Naive thymus-derived CD4-positive, alpha-beta T cell (primary cell): ENCODE measurements at regions not wholly inside any gene's neighbourhood (a gene's known extent, or its start where the extent isn't known, plus 50 kb on each side); places are given as distances from the start of the nearest gene placed in this dataset.
"Not testable (repeated sequence)": the region's sequence is repeated elsewhere in the genome, so short reads cannot be mapped to it uniquely, and the experiment has no call there.

Experiments used
- ATAC-seq: fragments of 150-1000 bp; cut with Tn5 transposase; 2 replicates; pipeline ENCODE4 v1.10.0; 2021; ENCODE audit warnings: mild to moderate bottlenecking, moderate library complexity
- CTCF ChIA-PET: fragments of 350-600 bp; sonication (Branson Sonifier 250); formaldehyde crosslinking; loops from one replicate; lab custom pipeline; 2021; ENCODE audit warnings: antibody characterized with exemption; lab: Charles Lee
- POLR2A ChIA-PET: fragments of 350-600 bp; sonication (Branson Sonifier 250); formaldehyde crosslinking; loops from one replicate; lab custom pipeline; 2021; ENCODE audit warnings: antibody characterized with exemption, inconsistent platforms; lab: Charles Lee
- DNase-seq, 9 donors: peaks; one replicate each; pipeline versions ENCODE4 v3.0.0 to v3.0.0-alpha.2; 2020 to 2022; ENCODE audit warnings: mixed read lengths in 1 of 9
- H3K27ac ChIP-seq: one replicate; pipeline ENCODE4 v1.7.0; 2013; ENCODE audit warnings: mild to moderate bottlenecking, low read depth, low read length, moderate library complexity
- H3K27me3 ChIP-seq, 2 donors: one replicate each; pipeline ENCODE4 v1.7.0; 2013; ENCODE audit warnings: low read length in 2 of 2, mild to moderate bottlenecking in 2 of 2, moderate library complexity in 2 of 2; ENCODE audit not compliant: control insufficient read depth in 2 of 2, insufficient read depth in 2 of 2
- H3K36me3 ChIP-seq, 3 experiments: 1 replicate in 2 of 3; 2 replicates in 1 of 3; pipeline ENCODE4 v1.7.0; 2013; ENCODE audit warnings: low read length in 3 of 3, mild to moderate bottlenecking in 3 of 3, moderate library complexity in 1 of 3; ENCODE audit not compliant: insufficient read depth in 3 of 3, control insufficient read depth in 2 of 3
- H3K4me1 ChIP-seq, 2 donors: one replicate each; pipeline ENCODE4 v1.7.0; 2013; ENCODE audit warnings: low read length in 2 of 2, mild to moderate bottlenecking in 2 of 2, moderate library complexity in 1 of 2; ENCODE audit not compliant: control insufficient read depth in 2 of 2, insufficient read depth in 2 of 2
- H3K4me3 ChIP-seq: 2 replicates; pipeline ENCODE4 v1.7.0; 2013; ENCODE audit warnings: mild to moderate bottlenecking, low read length
- H3K9me3 ChIP-seq, 3 experiments: 1 replicate in 2 of 3; 2 replicates in 1 of 3; pipeline ENCODE4 v1.7.0; 2013; ENCODE audit warnings: low read length in 3 of 3; ENCODE audit not compliant: control insufficient read depth in 2 of 3
- H3K27ac Mint-ChIP-seq, 9 donors: one replicate each; pipeline ENCODE4 v1.8.0; 2020 to 2022; ENCODE audit warnings: mixed read lengths in 9 of 9, mild to moderate bottlenecking in 8 of 9, moderate library complexity in 5 of 9, inconsistent platforms in 2 of 9
- H3K27me3 Mint-ChIP-seq, 5 donors: one replicate each; pipeline ENCODE4 v1.8.0; 2021 to 2022; ENCODE audit warnings: mixed read lengths in 5 of 5, mild to moderate bottlenecking in 1 of 5
- H3K36me3 Mint-ChIP-seq, 5 donors: one replicate each; pipeline ENCODE4 v1.8.0; 2020 to 2022; ENCODE audit warnings: mixed read lengths in 5 of 5, mild to moderate bottlenecking in 3 of 5, inconsistent platforms in 1 of 5
- H3K4me1 Mint-ChIP-seq, 7 donors: one replicate each; pipeline ENCODE4 v1.8.0; 2020 to 2022; ENCODE audit warnings: mixed read lengths in 7 of 7, mild to moderate bottlenecking in 3 of 7, inconsistent platforms in 1 of 7
- H3K4me3 Mint-ChIP-seq, 10 donors: one replicate each; pipeline ENCODE4 v1.8.0; 2020 to 2022; ENCODE audit warnings: mild to moderate bottlenecking in 10 of 10, mixed read lengths in 10 of 10, moderate library complexity in 6 of 10, inconsistent platforms in 2 of 10
- H3K9me3 Mint-ChIP-seq, 11 donors: one replicate each; pipeline ENCODE4 v1.8.0; 2020 to 2022; ENCODE audit warnings: mixed read lengths in 11 of 11, mild to moderate bottlenecking in 4 of 11, inconsistent platforms in 1 of 11, moderate library complexity in 1 of 11
- intact Hi-C, 2 donors: fragments of 100-400 bp; cut with micrococcal nuclease; formaldehyde crosslinking; loops; one replicate each; pipeline ENCODE4 v1.15.1; 2023

- ChIA-PET CTCF (no interaction called here), POLR2A (no interaction called here)
- H3K27ac ChIP-seq, result no peak overlapping the region
- no peaks in the 10 kb centered on the region for H3K27me3 ChIP-seq
- Mint-ChIP-seq H3K9me3 (no peaks in the 10 kb centered on the region), H3K4me1 (no peaks in the 10 kb centered on the region), H3K4me3 (no peak overlapping the region), H3K27me3 (peaks cover 6 to 17% (median 10%) of the 10 kb centered on the region in 5 donors), H3K27ac (no peak overlapping the region), H3K36me3 (no peaks in the 10 kb centered on the region)
- DNase-seq, result no peak
- H3K36me3 ChIP-seq, result no peaks in the 10 kb centered on the region
- H3K4me1 ChIP-seq, result no peaks in the 10 kb centered on the region
- H3K9me3 ChIP-seq, result no peaks in the 10 kb centered on the region
- intact Hi-C loops, result no loop called here
- no peak for ATAC-seq
- no peak overlapping the region for H3K4me3 ChIP-seq
Measured at GRCh38 chr10:117768333-117769042, 225.9 kb downstream of the EMX2 start.

DNA sequence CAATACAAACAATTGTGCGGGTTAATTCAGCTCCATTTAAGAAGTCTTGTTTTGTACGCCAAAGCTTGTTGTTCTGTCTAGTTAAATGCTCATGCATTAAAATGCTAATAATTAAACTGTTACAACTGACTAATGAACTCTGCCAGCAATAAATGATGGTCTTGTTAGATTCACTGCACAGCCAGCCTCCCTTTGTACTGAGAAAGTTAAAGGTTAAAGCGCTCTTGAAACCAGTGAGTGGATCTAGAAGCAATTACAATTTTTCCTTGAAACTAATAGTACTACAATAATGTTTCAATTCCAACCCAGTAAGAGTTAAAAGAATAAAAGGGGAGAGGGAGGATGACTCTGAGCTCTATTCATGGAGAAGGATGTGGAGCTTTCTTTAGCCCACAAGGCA, 233.0 kb downstream of the EMX2 start:
- intact Hi-C loops, result no loop called here
- Histone ChIP-seq H3K4me1 (no peaks in the 10 kb centered on the region), H3K27ac (no peak overlapping the region), H3K27me3 (no peaks in the 10 kb centered on the region), H3K36me3 (no peaks in the 10 kb centered on the region), H3K9me3 (no peaks in the 10 kb centered on the region), H3K4me3 (no peak overlapping the region)
- H3K36me3 Mint-ChIP-seq, result no peaks in the 10 kb centered on the region
- no peak overlapping the region for H3K27ac Mint-ChIP-seq
- CTCF ChIA-PET, result no interaction called here
- peaks cover 4 to 19% (median 10%) of the 10 kb centered on the region in 5 donors for H3K27me3 Mint-ChIP-seq
- H3K9me3 Mint-ChIP-seq, result peaks cover 0 to 7% (median 0%) of the 10 kb centered on the region in 11 donors
- no peaks in the 10 kb centered on the region for H3K4me1 Mint-ChIP-seq
- DNase-seq (no peak), ATAC-seq (no peak)
- POLR2A ChIA-PET, result no interaction called here
- no peak overlapping the region for H3K4me3 Mint-ChIP-seq

DNA sequence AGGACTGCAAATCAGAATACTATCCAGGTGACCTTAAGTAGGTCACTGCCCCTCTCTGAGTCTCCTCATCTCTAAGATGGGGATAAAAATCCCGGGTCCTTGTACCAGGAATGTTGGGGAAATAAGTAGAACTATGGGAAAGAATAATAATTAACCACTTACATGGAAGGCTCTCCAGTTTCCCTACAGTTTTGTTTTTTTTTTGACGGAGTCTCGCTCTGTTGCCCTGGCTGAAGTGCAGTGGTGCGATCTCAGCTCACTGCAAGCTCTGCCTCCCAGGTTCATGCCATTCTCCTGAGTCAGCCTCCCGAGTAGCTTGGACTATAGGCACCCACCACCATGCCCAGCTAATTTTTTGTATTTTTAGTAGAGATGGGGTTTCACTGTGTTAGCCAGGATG, 234.7 kb downstream of the EMX2 start:
- H3K4me1 ChIP-seq, H3K27ac Mint-ChIP-seq, POLR2A ChIA-PET, DNase-seq, intact Hi-C loops, H3K27ac ChIP-seq, ATAC-seq, H3K36me3 ChIP-seq, H3K4me3 Mint-ChIP-seq, H3K36me3 Mint-ChIP-seq, H3K9me3 Mint-ChIP-seq, H3K9me3 ChIP-seq, CTCF ChIA-PET, H3K4me3 ChIP-seq, H3K27me3 ChIP-seq, H3K4me1 Mint-ChIP-seq: not testable (repeated sequence)
- peaks cover 0 to 26% (median 9%) of the 10 kb centered on the region in 5 donors for H3K27me3 Mint-ChIP-seq

- peaks cover 0 to 8% (median 0%) of the 10 kb centered on the region in 11 donors for H3K9me3 Mint-ChIP-seq
- Histone ChIP-seq H3K27me3 (no peaks in the 10 kb centered on the region), H3K4me1 (no peaks in the 10 kb centered on the region), H3K27ac (no peak overlapping the region), H3K36me3 (no peaks in the 10 kb centered on the region), H3K4me3 (no peak overlapping the region), H3K9me3 (no peaks in the 10 kb centered on the region)
- H3K36me3 Mint-ChIP-seq, result no peaks in the 10 kb centered on the region
- CTCF ChIA-PET, result interaction anchor here (0.6 kb wide), 1 partner anchor 558 kb away, joined by 3 read pairs; no protein-coding TSS in a partner anchor
- DNase-seq (no peak), ATAC-seq (no peak)
- POLR2A ChIA-PET, result no interaction called here
- no peak overlapping the region for H3K27ac Mint-ChIP-seq
- H3K27me3 Mint-ChIP-seq, result peaks cover 0 to 26% (median 10%) of the 10 kb centered on the region in 5 donors
- no peak overlapping the region for H3K4me3 Mint-ChIP-seq
- intact Hi-C loops, result no loop called here
- H3K4me1 Mint-ChIP-seq, result peaks cover 0 to 3% (median 0%) of the 10 kb centered on the region in 7 donors
Measured at GRCh38 chr10:117778241-117778640, 235.7 kb downstream of the EMX2 start.

GRCh38 chr10:117780411-117780810, 237.9 kb downstream of the EMX2 start:
- POLR2A ChIA-PET, result no interaction called here
- Histone ChIP-seq H3K9me3 (no peaks in the 10 kb centered on the region), H3K27ac (no peak overlapping the region), H3K4me1 (no peaks in the 10 kb centered on the region), H3K4me3 (no peak overlapping the region), H3K27me3 (no peaks in the 10 kb centered on the region), H3K36me3 (no peaks in the 10 kb centered on the region)
- DNase-seq, result no peak
- intact Hi-C loops, result no loop called here
- no peak for ATAC-seq
- peaks cover 0 to 19% (median 5%) of the 10 kb centered on the region in 5 donors for H3K27me3 Mint-ChIP-seq
- H3K27ac Mint-ChIP-seq, result no peak overlapping the region
- H3K4me1 Mint-ChIP-seq, result peaks cover 0 to 3% (median 0%) of the 10 kb centered on the region in 7 donors
- CTCF ChIA-PET, result no interaction called here
- no peak overlapping the region for H3K4me3 Mint-ChIP-seq
- peaks cover 0 to 8% (median 0%) of the 10 kb centered on the region in 11 donors for H3K9me3 Mint-ChIP-seq
- H3K36me3 Mint-ChIP-seq, result no peaks in the 10 kb centered on the region

- Mint-ChIP-seq H3K27me3 (peaks cover 0 to 19% (median 5%) of the 10 kb centered on the region in 5 donors), H3K36me3 (no peaks in the 10 kb centered on the region), H3K27ac (no peak overlapping the region), H3K4me3 (no peak overlapping the region), H3K9me3 (peaks cover 0 to 8% (median 0%) of the 10 kb centered on the region in 11 donors), H3K4me1 (peaks cover 0 to 3% (median 0%) of the 10 kb centered on the region in 7 donors)
- CTCF ChIA-PET, result no interaction called here
- no peaks in the 10 kb centered on the region for H3K27me3 ChIP-seq
- no peak for ATAC-seq
- intact Hi-C loops, result no loop called here
- H3K27ac ChIP-seq, result no peak overlapping the region
- no peak for DNase-seq
- no peaks in the 10 kb centered on the region for H3K36me3 ChIP-seq
- H3K4me1 ChIP-seq, result no peaks in the 10 kb centered on the region
- POLR2A ChIA-PET, result no interaction called here
- no peaks in the 10 kb centered on the region for H3K9me3 ChIP-seq
- H3K4me3 ChIP-seq, result no peak overlapping the region
Measured at GRCh38 chr10:117781216-117781831, 238.8 kb downstream of the EMX2 start.

DNA sequence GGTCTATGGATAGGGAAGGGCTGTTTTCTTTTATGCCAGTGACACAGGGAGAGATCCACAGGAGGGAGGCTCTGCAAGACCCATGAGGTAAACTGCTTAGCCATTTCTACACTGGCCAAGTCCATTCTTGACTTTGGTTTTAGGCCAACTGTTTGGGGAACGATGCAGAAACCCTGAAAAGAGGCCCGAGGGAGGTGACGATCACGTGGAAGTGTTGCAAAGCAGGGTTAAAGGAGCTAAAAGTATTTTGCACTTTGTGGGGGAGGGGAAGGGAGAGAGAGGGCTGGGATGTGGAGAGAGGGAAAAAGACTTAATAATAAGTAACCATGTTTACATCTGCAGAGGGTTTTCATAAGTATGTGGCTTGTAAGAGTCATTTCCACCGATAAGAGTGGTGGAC, 239.7 kb downstream of the EMX2 start:
- H3K4me3 ChIP-seq, result no peak overlapping the region
- H3K27me3 ChIP-seq, result no peaks in the 10 kb centered on the region
- DNase-seq (no peak), ATAC-seq (no peak)
- Mint-ChIP-seq H3K9me3 (peaks cover 0 to 8% (median 0%) of the 10 kb centered on the region in 11 donors), H3K27ac (no peak overlapping the region), H3K36me3 (no peaks in the 10 kb centered on the region), H3K4me3 (no peak overlapping the region), H3K27me3 (peaks cover 0 to 28% (median 5%) of the 10 kb centered on the region in 5 donors), H3K4me1 (peaks cover 0 to 3% (median 0%) of the 10 kb centered on the region in 7 donors)
- H3K36me3 ChIP-seq, result no peaks in the 10 kb centered on the region
- no peak overlapping the region for H3K27ac ChIP-seq
- ChIA-PET POLR2A (no interaction called here), CTCF (no interaction called here)
- H3K9me3 ChIP-seq, result no peaks in the 10 kb centered on the region
- no peaks in the 10 kb centered on the region for H3K4me1 ChIP-seq
- intact Hi-C loops, result no loop called here
